H1 (cell line): ENCODE measurements at regions not wholly inside any gene's neighbourhood (a gene's known extent, or its start where the extent isn't known, plus 50 kb on each side); places are given as distances from the start of the nearest gene placed in this dataset.

Source experiments
- CTCF ChIA-PET: fragments of 300-600 bp; sonication (Branson Sonifier 250); formaldehyde crosslinking; loops from one replicate; lab custom pipeline; 2021; ENCODE audit not compliant: partially characterized antibody; lab: Charles Lee
- POLR2A ChIA-PET: fragments of 300-600 bp; sonication (Branson Sonifier 250); formaldehyde crosslinking; loops from one replicate; lab custom pipeline; 2021; ENCODE audit warnings: inconsistent platforms; ENCODE audit not compliant: partially characterized antibody; lab: Charles Lee
- DNase-seq, 2 experiments: peaks; one replicate each; pipeline versions ENCODE4 v3.0.0 to v3.0.0-alpha.2; 2010 to 2022; ENCODE audit warnings: low spot score in 2 of 2, low read depth in 1 of 2, mixed read lengths in 1 of 2
- FAIRE-seq: peaks from 2 replicates; lab custom pipeline; 2011; peaks lifted over from hg19 to GRCh38; lab: Jason Lieb, UNC
- H2AFZ ChIP-seq: 2 replicates; pipeline ENCODE4 v1.8.1; 2012; ENCODE audit warnings: low read length, inconsistent platforms
- H2AK5ac ChIP-seq: 2 replicates; pipeline ENCODE4 v1.6.1; 2013; ENCODE audit warnings: low read depth, low read length
- H2BK120ac ChIP-seq: replicated peaks from 2 replicates; pipeline ENCODE3; 2013; ENCODE audit warnings: low read depth, low read length, inconsistent platforms
- H2BK12ac ChIP-seq: 2 replicates; pipeline ENCODE4 v1.6.1; 2013; ENCODE audit warnings: low read depth, low read length
- H2BK15ac ChIP-seq: 2 replicates; pipeline ENCODE4 v1.6.1; 2013; ENCODE audit warnings: low read length
- H2BK20ac ChIP-seq: 2 replicates; pipeline ENCODE4 v1.6.1; 2013; ENCODE audit warnings: low read length
- H2BK5ac ChIP-seq: 2 replicates; pipeline ENCODE4 v1.6.1; 2013; ENCODE audit warnings: low read depth, low read length
- H3K14ac ChIP-seq: 2 replicates; pipeline ENCODE4 v1.6.1; 2013; ENCODE audit warnings: inconsistent platforms; ENCODE audit not compliant: insufficient read length
- H3K18ac ChIP-seq: 2 replicates; pipeline ENCODE4 v1.6.1; 2013; ENCODE audit warnings: low read length; ENCODE audit errors: extremely low read depth
- H3K23ac ChIP-seq: 2 replicates; pipeline ENCODE4 v1.6.1; 2013; ENCODE audit warnings: inconsistent platforms; ENCODE audit not compliant: insufficient read length
- H3K23me2 ChIP-seq: 2 replicates; pipeline ENCODE4 v1.6.1; 2013; ENCODE audit warnings: low read depth, low read length
- H3K27ac ChIP-seq: 2 replicates; pipeline ENCODE4 v1.6.1; 2011; ENCODE audit warnings: low read depth, low read length, inconsistent platforms
- H3K27me3 ChIP-seq, 4 experiments: replicated peaks in 1 of 4; 1 replicate in 1 of 4; 2 replicates in 3 of 4; pipeline versions ENCODE4 v1.6.1 to v1.8.1; 2011 to 2013; ENCODE audit warnings: low read length in 3 of 4, mild to moderate bottlenecking in 3 of 4, inconsistent platforms in 2 of 4, mixed read lengths in 2 of 4, moderate library complexity in 1 of 4; ENCODE audit not compliant: control insufficient read depth in 3 of 4, insufficient read depth in 3 of 4; ENCODE audit errors: extremely low read depth in 1 of 4
- H3K36me3 ChIP-seq, 4 experiments: 2 replicates each; pipeline versions ENCODE4 v1.6.1 to v1.8.1; 2011 to 2013; ENCODE audit warnings: mild to moderate bottlenecking in 4 of 4, low read length in 3 of 4, moderate library complexity in 2 of 4, control low read depth in 1 of 4, inconsistent platforms in 1 of 4; ENCODE audit not compliant: insufficient read depth in 4 of 4, control insufficient read depth in 2 of 4
- H3K4ac ChIP-seq: replicated peaks from 2 replicates; pipeline ENCODE3; 2013; ENCODE audit warnings: low read length, low read depth, mixed read lengths, inconsistent platforms; ENCODE audit not compliant: insufficient read length
- H3K4me1 ChIP-seq, 4 experiments: replicated peaks in 1 of 4; 1 replicate in 1 of 4; 2 replicates in 3 of 4; pipeline versions ENCODE4 v1.6.1 to v1.8.1; 2011 to 2013; ENCODE audit warnings: low read length in 3 of 4, inconsistent platforms in 2 of 4, mixed read lengths in 1 of 4; ENCODE audit not compliant: insufficient read depth in 4 of 4, control insufficient read depth in 3 of 4
- H3K4me2 ChIP-seq, 2 experiments: 2 replicates each; pipeline versions ENCODE4 v1.6.1 to v1.8.1; 2011 to 2013; ENCODE audit warnings: low read depth in 2 of 2, low read length in 2 of 2, control low read depth in 1 of 2, inconsistent platforms in 1 of 2, mild to moderate bottlenecking in 1 of 2; ENCODE audit not compliant: insufficient read depth in 1 of 2
- H3K4me3 ChIP-seq, 4 experiments: fragments of 200-600, 300-600 bp in 1 of 4; sonication (generic), shearing (Covaris generic), sonication (Bioruptor Twin) in 1 of 4; 2 replicates each; pipeline versions ENCODE4 v1.5.1 to v1.8.1; 2011 to 2016; ENCODE audit warnings: low read length in 4 of 4, low read depth in 3 of 4, control low read depth in 2 of 4, inconsistent platforms in 2 of 4, mild to moderate bottlenecking in 2 of 4, mixed read lengths in 1 of 4, moderate library complexity in 1 of 4; ENCODE audit not compliant: insufficient read depth in 2 of 4; ENCODE audit errors: extremely low read depth in 1 of 4
- H3K56ac ChIP-seq: replicated peaks from 2 replicates; pipeline ENCODE3; 2013; ENCODE audit warnings: low read depth, mild to moderate bottlenecking, mixed read lengths, low read length, inconsistent platforms; ENCODE audit not compliant: insufficient read length
- H3K79me1 ChIP-seq: 2 replicates; pipeline ENCODE4 v1.6.1; 2013; ENCODE audit warnings: low read depth, low read length, control low read depth
- H3K79me2 ChIP-seq, 2 experiments: 2 replicates each; pipeline versions ENCODE4 v1.6.1 to v1.8.1; 2012 to 2013; ENCODE audit warnings: low read length in 2 of 2, mild to moderate bottlenecking in 2 of 2, inconsistent platforms in 1 of 2; ENCODE audit not compliant: insufficient read depth in 2 of 2, control insufficient read depth in 1 of 2
- H3K9ac ChIP-seq, 4 experiments: replicated peaks in 1 of 4; 1 replicate in 1 of 4; 2 replicates in 3 of 4; pipeline versions ENCODE4 v1.6.1 to v1.8.1; 2011 to 2013; ENCODE audit warnings: low read depth in 3 of 4, low read length in 3 of 4, control low read depth in 2 of 4, mild to moderate bottlenecking in 2 of 4, moderate library complexity in 2 of 4, inconsistent platforms in 1 of 4; ENCODE audit errors: extremely low read depth in 1 of 4
- H3K9me3 ChIP-seq, 2 experiments: 2 replicates each; pipeline versions ENCODE4 v1.6.1 to v1.8.1; 2012 to 2013; ENCODE audit warnings: mild to moderate bottlenecking in 2 of 2, moderate library complexity in 2 of 2, control low read depth in 1 of 2, inconsistent platforms in 1 of 2, low read depth in 1 of 2, low read length in 1 of 2, mixed read lengths in 1 of 2; ENCODE audit not compliant: insufficient read depth in 2 of 2
- H4K20me1 ChIP-seq, 2 experiments: replicated peaks in 1 of 2; 2 replicates each; pipeline versions ENCODE3 to v1.8.1; 2011 to 2013; ENCODE audit warnings: inconsistent platforms in 2 of 2, low read length in 2 of 2, mild to moderate bottlenecking in 1 of 2; ENCODE audit not compliant: insufficient read depth in 2 of 2, control insufficient read depth in 1 of 2
- H4K5ac ChIP-seq: 2 replicates; pipeline ENCODE4 v1.6.1; 2013; ENCODE audit warnings: low read length, low read depth, mixed read lengths, inconsistent platforms; ENCODE audit not compliant: insufficient read length
- H4K8ac ChIP-seq: 2 replicates; pipeline ENCODE4 v1.8.0; 2013; ENCODE audit warnings: mild to moderate bottlenecking, moderate library complexity, low read length, inconsistent platforms; ENCODE audit not compliant: insufficient read depth; ENCODE audit errors: extremely low read depth
- H4K91ac ChIP-seq: replicated peaks from 2 replicates; pipeline ENCODE3; 2013; ENCODE audit warnings: low read length, mixed read lengths, inconsistent platforms; ENCODE audit not compliant: insufficient read length
- ASH2L ChIP-seq: fragments of 200-600, 300-600 bp; sonication (generic); IDR thresholded peaks from one replicate; pipeline ENCODE4 v1.7.1; 2017; ENCODE audit warnings: low read length
- BCL11A ChIP-seq, 2 experiments: IDR thresholded peaks; one replicate each; pipeline ENCODE4 v1.6.1; 2011; ENCODE audit warnings: low read depth in 2 of 2, low read length in 2 of 2, mild to moderate bottlenecking in 2 of 2
- CTCF ChIP-seq, 3 experiments: IDR thresholded peaks; 1 replicate in 2 of 3; 2 replicates in 1 of 3; pipeline versions ENCODE4 v1.5.1 to v1.6.1; 2011; ENCODE audit warnings: low read length in 3 of 3, mild to moderate bottlenecking in 3 of 3, inconsistent platforms in 2 of 3, low read depth in 1 of 3, moderate library complexity in 1 of 3; ENCODE audit not compliant: insufficient read depth in 1 of 3; ENCODE audit errors: control extremely low read depth in 1 of 3
- GTF2F1 ChIP-seq: IDR thresholded peaks from 2 replicates; pipeline ENCODE4 v1.6.1; 2012; ENCODE audit warnings: low read depth, low read length, improper control_type of control experiment, borderline replicate concordance
- HDAC2 ChIP-seq, 2 experiments: fragments of 300-600 bp in 1 of 2; sonication (generic) in 1 of 2; IDR thresholded peaks; 2 replicates each; pipeline ENCODE4 v1.6.1; 2011 to 2012; ENCODE audit warnings: low read depth in 2 of 2, low read length in 2 of 2, mild to moderate bottlenecking in 2 of 2, moderate library complexity in 2 of 2, borderline replicate concordance in 1 of 2, inconsistent platforms in 1 of 2
- MAFK ChIP-seq: IDR thresholded peaks from 2 replicates; pipeline ENCODE4 v1.6.1; 2012; ENCODE audit warnings: low read depth, mild to moderate bottlenecking, improper control_type of control experiment, low read length
- PHF8 ChIP-seq: fragments of 200-600 bp; sonication (generic); conservative IDR thresholded peaks from 2 replicates; pipeline ENCODE4 v1.7.1; 2012; ENCODE audit warnings: low read depth, mild to moderate bottlenecking, inconsistent platforms, low read length, moderate library complexity
- POLR2A ChIP-seq, 2 experiments: IDR thresholded peaks; 1 replicate in 1 of 2; 2 replicates in 1 of 2; pipeline ENCODE4 v1.6.1; 2011; ENCODE audit warnings: low read depth in 2 of 2, low read length in 2 of 2, mild to moderate bottlenecking in 2 of 2; ENCODE audit errors: control extremely low read depth in 1 of 2
- POLR2AphosphoS5 ChIP-seq: IDR thresholded peaks from 2 replicates; pipeline ENCODE4 v1.6.1; 2011; ENCODE audit warnings: low read depth, low read length
- RBBP5 ChIP-seq: IDR thresholded peaks from 2 replicates; pipeline ENCODE4 v1.7.1; 2012; ENCODE audit warnings: low read depth, mild to moderate bottlenecking, inconsistent platforms, low read length, moderate library complexity, borderline replicate concordance
- RFX5 ChIP-seq: IDR thresholded peaks from 2 replicates; pipeline ENCODE4 v1.6.1; 2011; ENCODE audit warnings: low read depth, low read length, improper control_type of control experiment, borderline replicate concordance
- SIRT6 ChIP-seq: IDR thresholded peaks from one replicate; pipeline ENCODE4 v1.7.1; 2012; ENCODE audit warnings: low read length, inconsistent platforms
- TEAD4 ChIP-seq: IDR thresholded peaks from 2 replicates; pipeline ENCODE4 v1.6.1; 2012; ENCODE audit warnings: low read depth, low read length, inconsistent platforms, mixed read lengths
- WGBS, 2 experiments: shearing (Covaris generic) in 1 of 2; methylation state at CpG; one replicate each; pipeline versions ENCODE4 v1.1.6 to v1.1.7; 2013 to 2015; ENCODE audit warnings: low lambda C conversion rate in 2 of 2, mixed read lengths in 2 of 2, inconsistent platforms in 1 of 2, low coverage in 1 of 2, missing lambda C conversion rate in 1 of 2; ENCODE audit not compliant: insufficient replicate concordance in 2 of 2, insufficient coverage in 1 of 2, insufficient read length in 1 of 2; ENCODE audit errors: extremely low coverage in 1 of 2, missing lambda C conversion rate in 1 of 2; 5-methylcytosine and 5-hydroxymethylcytosine counted together

- Histone ChIP-seq H3K4me3 (no peak overlapping the region), H2AFZ (no peak overlapping the region), H3K79me2 (no peaks in the 10 kb centered on the region), H3K79me1 (no peaks in the 10 kb centered on the region), H3K9ac (no peak overlapping the region), H3K4me2 (no peak overlapping the region), H3K4me1 (no peaks in the 10 kb centered on the region), H2AK5ac (no peak overlapping the region), H3K27me3 (no peaks in the 10 kb centered on the region), H3K14ac (no peak overlapping the region), H2BK5ac (no peak overlapping the region), H3K56ac (no peak overlapping the region), H3K36me3 (no peaks in the 10 kb centered on the region), H3K23ac (no peak overlapping the region), H4K20me1 (no peaks in the 10 kb centered on the region), H4K91ac (no peak overlapping the region), H2BK120ac (no peak overlapping the region), H3K27ac (no peak overlapping the region), H4K8ac (no peak overlapping the region), H2BK15ac (no peak overlapping the region), H3K4ac (no peak overlapping the region), H3K9me3 (peaks cover 0 to 2% of the 10 kb centered on the region in 2 experiments; a peak in 1 of 4 replicates), H2BK12ac (no peak overlapping the region), H4K5ac (no peak overlapping the region), H3K23me2 (no peaks in the 10 kb centered on the region; the same call in 1 of the 2 replicates), H3K18ac (no peak overlapping the region), H2BK20ac (no peak overlapping the region)
- CTCF ChIA-PET: interaction anchor here (0.8 to 1.6 kb wide), 5 partner anchors 14 to 579 kb away, joined by 3 to 6 read pairs (median 3); no protein-coding TSS in a partner anchor
- POLR2A ChIA-PET: no interaction called here
- FAIRE-seq (no peak), DNase-seq (no peak)
- WGBS, 2 experiments: 89% methylated on average over 4 of the region's 4 CpGs; no CpG with 5 or more reads in 1 of the 2 experiments
- TF ChIP-seq ASH2L (no peak), CTCF (IDR thresholded peaks at IDR 0.05; ENCODE audit: control extremely low read depth in 1 of 3, insufficient read depth in 1 of 3, low read depth in 1 of 3, low read length in 3 of 3) (no peak), POLR2A (IDR thresholded peaks at IDR 0.05; ENCODE audit: control extremely low read depth in 1 of 2, low read depth in 2 of 2, low read length in 2 of 2) (no peak), RBBP5 (no peak), GTF2F1 (no peak), RFX5 (no peak), MAFK (no peak), HDAC2 (IDR thresholded peaks at IDR 0.05; ENCODE audit: borderline replicate concordance in 1 of 2, low read depth in 2 of 2, low read length in 2 of 2) (no peak), BCL11A (IDR thresholded peaks at IDR 0.05; ENCODE audit: low read depth in 2 of 2, low read length in 2 of 2) (no peak), SIRT6 (no peak), POLR2AphosphoS5 (no peak), TEAD4 (no peak), PHF8 (no peak)
These were observed 530.8 kb downstream of the HAPSTR1 start for GRCh38 chr16:9622268-9622667.
